Left hindlimb (tissue), 1 donor: ENCODE measurements at regions not wholly inside any gene's neighbourhood (a gene's known extent, or its start where the extent isn't known, plus 50 kb on each side); places are given as distances from the start of the nearest gene placed in this dataset.

Experiments
- DNase-seq: peaks from one replicate; pipeline ENCODE4 v3.0.0-alpha.2; 2018

DNA sequence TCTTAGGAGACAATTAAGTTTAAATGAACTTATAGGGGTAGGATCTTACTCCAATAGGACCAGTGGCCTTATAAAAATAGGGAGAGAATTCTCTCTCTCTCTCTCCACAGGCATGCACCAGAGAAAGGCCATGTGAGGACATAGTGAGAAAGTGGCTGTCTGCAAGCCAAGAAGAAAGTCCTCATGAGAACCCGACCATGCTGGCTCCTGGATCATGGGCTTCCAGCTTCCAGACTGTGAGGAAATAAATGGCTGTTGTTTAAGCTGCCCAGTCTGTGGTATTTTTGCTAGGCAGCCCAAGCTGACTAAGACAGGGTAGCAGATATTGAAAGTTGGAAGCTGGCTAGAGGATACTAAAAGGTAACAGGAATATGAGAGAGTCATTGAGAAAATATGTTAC lies 454.0 kb downstream of the NBAS start:
- no peak for DNase-seq

DNA sequence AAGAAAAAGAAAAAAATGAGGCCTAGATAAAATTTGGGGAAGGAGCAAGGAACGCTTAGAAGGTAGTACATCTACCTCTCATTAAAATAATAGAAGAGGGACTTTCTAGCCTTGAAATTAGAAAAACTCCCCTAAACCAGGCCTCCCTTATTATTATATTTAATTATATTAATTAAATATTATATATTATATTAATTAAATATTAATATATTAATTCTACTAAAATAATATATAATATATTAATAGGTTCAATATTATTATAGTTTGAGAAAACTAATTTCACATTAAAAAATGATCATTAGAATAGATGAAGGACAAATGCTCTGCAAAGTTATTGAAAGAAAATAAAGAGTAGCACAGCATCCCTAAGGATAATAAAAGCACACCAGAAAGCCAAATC lies 449.4 kb downstream of the NBAS start:
- no peak for DNase-seq

GRCh38 chr2:15112216-15112615 lies 448.9 kb downstream of the NBAS start:
- DNase-seq, result no peak

DNA sequence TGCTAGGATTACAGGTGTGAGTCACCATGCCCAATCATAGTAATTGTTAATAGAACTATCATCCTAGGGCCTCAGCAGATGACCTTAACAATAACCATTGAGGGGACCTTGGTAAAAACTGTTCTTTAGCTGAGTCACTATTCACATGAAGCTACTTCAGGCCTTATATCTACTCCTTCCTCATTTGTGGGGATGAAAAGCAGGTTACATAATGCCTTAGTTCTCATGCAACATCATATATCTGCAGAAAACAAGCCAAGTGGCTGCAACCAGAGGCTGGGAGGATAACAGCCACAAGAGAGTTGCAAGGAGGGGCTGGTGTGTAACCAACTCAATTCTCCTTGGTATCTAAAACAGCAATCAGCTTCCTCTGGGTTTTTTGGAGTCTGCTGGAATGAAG lies 445.4 kb downstream of the NBAS start:
- DNase-seq, result no peak

DNA sequence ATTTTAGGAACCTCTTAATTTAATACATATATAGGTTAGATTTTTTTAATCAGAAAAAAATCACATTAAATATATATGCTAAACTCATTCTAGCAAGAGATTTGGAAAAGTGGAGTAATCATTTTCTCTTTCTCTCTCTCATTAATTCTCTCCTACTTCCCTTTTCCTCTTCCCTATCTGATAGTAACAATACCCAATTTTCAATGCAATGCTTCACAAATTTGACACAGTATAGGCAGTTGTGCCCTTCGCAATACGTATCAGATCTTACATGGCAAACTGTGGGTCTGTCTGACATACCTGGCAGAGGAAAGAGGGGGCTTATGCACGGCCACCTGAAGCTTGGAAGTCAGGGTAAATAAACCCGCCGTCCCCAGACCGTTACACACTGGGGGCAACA lies 444.3 kb downstream of the NBAS start:
- no peak for DNase-seq
